Endodermal cell (in vitro differentiated cells): ENCODE measurements at regions not wholly inside any gene's neighbourhood (a gene's known extent, or its start where the extent isn't known, plus 50 kb on each side); places are given as distances from the start of the nearest gene placed in this dataset.

Experiments
- DNase-seq: peaks from one replicate; pipeline ENCODE4 v3.0.0-alpha.2; 2017
- H3K27ac ChIP-seq: 2 replicates; pipeline ENCODE4 v1.5.1; 2013; ENCODE audit warnings: mild to moderate bottlenecking, low read depth, low read length, moderate library complexity
- H3K27me3 ChIP-seq: 2 replicates; pipeline ENCODE4 v1.6.1; 2013; ENCODE audit warnings: mild to moderate bottlenecking, low read length, moderate library complexity; ENCODE audit not compliant: insufficient read depth, control insufficient read depth, poor library complexity, severe bottlenecking
- H3K36me3 ChIP-seq: 2 replicates; pipeline ENCODE4 v1.7.0; 2013; ENCODE audit warnings: mild to moderate bottlenecking, low read length, moderate library complexity; ENCODE audit not compliant: control insufficient read depth, insufficient read depth
- H3K4me1 ChIP-seq: one replicate; pipeline ENCODE4 v1.7.0; 2013; ENCODE audit warnings: low read length; ENCODE audit not compliant: control insufficient read depth, insufficient read depth
- H3K4me3 ChIP-seq: 2 replicates; pipeline ENCODE4 v1.5.1; 2013; ENCODE audit warnings: mild to moderate bottlenecking, low read length, moderate library complexity
- H3K9ac ChIP-seq: 2 replicates; pipeline ENCODE4 v1.6.1; 2013; ENCODE audit warnings: mild to moderate bottlenecking, low read length, moderate library complexity; ENCODE audit not compliant: poor library complexity, severe bottlenecking; ENCODE audit errors: extremely low read depth
- H3K9me3 ChIP-seq: 2 replicates; pipeline ENCODE4 v1.6.1; 2013; ENCODE audit warnings: mild to moderate bottlenecking, low read length, moderate library complexity; ENCODE audit not compliant: control insufficient read depth
- H3K27ac Mint-ChIP-seq: 2 replicates; pipeline ENCODE4 v1.8.0; 2020; ENCODE audit warnings: mixed read lengths
- H3K27me3 Mint-ChIP-seq: 2 replicates; pipeline ENCODE4 v1.8.0; 2021; ENCODE audit warnings: mild to moderate bottlenecking, mixed read lengths; ENCODE audit not compliant: insufficient read depth
- H3K36me3 Mint-ChIP-seq: 2 replicates; pipeline ENCODE4 v1.8.0; 2020; ENCODE audit warnings: low read depth, mixed read lengths
- H3K4me1 Mint-ChIP-seq: 2 replicates; pipeline ENCODE4 v1.8.0; 2020; ENCODE audit warnings: mixed read lengths
- H3K4me3 Mint-ChIP-seq: 2 replicates; pipeline ENCODE4 v1.8.0; 2020; ENCODE audit warnings: mild to moderate bottlenecking, moderate library complexity, mixed read lengths
- H3K9me3 Mint-ChIP-seq: 2 replicates; pipeline ENCODE4 v1.8.0; 2020; ENCODE audit warnings: mild to moderate bottlenecking, mixed read lengths
- CTCF ChIP-seq: fragments of 200-600 bp; sonication (generic); conservative IDR thresholded peaks from 2 replicates; pipeline ENCODE4 v1.5.0; 2021; ENCODE audit warnings: antibody characterized with exemption, mild to moderate bottlenecking
- WGBS, 2 experiments: methylation state at CpG; one replicate each; pipeline versions ENCODE4 v1.1.5 to v1.1.7; 2013; ENCODE audit warnings: missing lambda C conversion rate in 2 of 2, mixed read lengths in 1 of 2; ENCODE audit not compliant: insufficient coverage in 1 of 2, insufficient read length in 1 of 2; 5-methylcytosine and 5-hydroxymethylcytosine counted together

GRCh38 chr7:131267631-131268030, 60.0 kb upstream of the MKLN1 start:
- H3K27me3 Mint-ChIP-seq, result no peaks in the 10 kb centered on the region
- no peak overlapping the region for H3K4me3 Mint-ChIP-seq
- 80 to 83% methylated on average over 1 of the region's 1 CpG for WGBS, 2 experiments
- no peak for TF ChIP-seq CTCF
- H3K9me3 Mint-ChIP-seq, result peaks cover 3% of the 10 kb centered on the region
- Histone ChIP-seq H3K36me3 (no peaks in the 10 kb centered on the region), H3K27me3 (no peaks in the 10 kb centered on the region), H3K4me3 (no peak overlapping the region), H3K27ac (no peak overlapping the region), H3K9me3 (no peaks in the 10 kb centered on the region), H3K4me1 (no peaks in the 10 kb centered on the region), H3K9ac (no peak overlapping the region)
- no peak overlapping the region for H3K27ac Mint-ChIP-seq
- H3K36me3 Mint-ChIP-seq, result no peaks in the 10 kb centered on the region
- H3K4me1 Mint-ChIP-seq, result peaks cover 3% of the 10 kb centered on the region
- DNase-seq, result no peak

GRCh38 chr7:131268906-131269305, 58.8 kb upstream of the MKLN1 start:
- 97 to 100% methylated on average over 2 of the region's 2 CpGs for WGBS, 2 experiments
- Mint-ChIP-seq H3K4me3 (no peak overlapping the region), H3K9me3 (peaks cover 3% of the 10 kb centered on the region), H3K27ac (no peak overlapping the region), H3K36me3 (no peaks in the 10 kb centered on the region), H3K27me3 (no peaks in the 10 kb centered on the region), H3K4me1 (peaks cover 3% of the 10 kb centered on the region)
- Histone ChIP-seq H3K9me3 (no peaks in the 10 kb centered on the region), H3K27ac (no peak overlapping the region), H3K4me1 (no peaks in the 10 kb centered on the region), H3K27me3 (no peaks in the 10 kb centered on the region), H3K9ac (no peak overlapping the region), H3K36me3 (no peaks in the 10 kb centered on the region), H3K4me3 (no peak overlapping the region)
- TF ChIP-seq CTCF, result no peak
- no peak for DNase-seq

GRCh38 chr7:131272086-131272485, 55.6 kb upstream of the MKLN1 start:
- no peak for DNase-seq
- H3K9ac ChIP-seq, result no peak overlapping the region
- H3K27me3 Mint-ChIP-seq, result no peaks in the 10 kb centered on the region
- no peaks in the 10 kb centered on the region for H3K9me3 ChIP-seq
- no peaks in the 10 kb centered on the region for H3K27me3 ChIP-seq
- TF ChIP-seq CTCF, result no peak
- no peak overlapping the region for H3K4me3 ChIP-seq
- H3K9me3 Mint-ChIP-seq, result peaks cover 3% of the 10 kb centered on the region
- WGBS, 2 experiments, result 88% methylated on average over 1 of the region's 1 CpG; no CpG with 5 or more reads in 1 of the 2 experiments
- H3K36me3 Mint-ChIP-seq, result no peaks in the 10 kb centered on the region
- H3K4me1 ChIP-seq, result no peaks in the 10 kb centered on the region
- no peak overlapping the region for H3K27ac ChIP-seq
- H3K4me1 Mint-ChIP-seq, result no peaks in the 10 kb centered on the region
- H3K36me3 ChIP-seq, result no peaks in the 10 kb centered on the region
- no peak overlapping the region for H3K27ac Mint-ChIP-seq
- no peak overlapping the region for H3K4me3 Mint-ChIP-seq
